ENCODE measurements at regions not wholly inside any gene's neighbourhood (a gene's known extent, or its start where the extent isn't known, plus 50 kb on each side); places are given as distances from the start of the nearest gene placed in this dataset.

DNA sequence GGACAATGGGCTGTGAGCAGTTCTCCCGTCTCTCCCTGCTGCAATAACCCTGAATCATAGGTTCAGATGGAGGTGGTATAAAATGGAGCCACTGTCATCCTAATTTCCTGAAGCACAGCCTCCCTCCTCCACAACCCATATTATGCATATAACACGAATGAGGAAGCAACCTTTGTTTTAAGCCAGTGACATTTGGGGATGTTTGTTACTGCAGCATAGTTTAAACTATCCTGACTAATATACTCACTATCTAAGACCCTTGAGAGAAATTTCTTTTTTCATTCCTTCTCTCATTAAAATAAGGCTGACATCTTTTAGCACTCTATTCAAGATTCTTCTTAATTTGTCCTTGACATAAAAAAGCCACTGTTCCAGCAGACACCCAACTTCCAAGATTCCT, 413.4 kb downstream of the SOX9 start:
- DNase-seq = no peak

DNA sequence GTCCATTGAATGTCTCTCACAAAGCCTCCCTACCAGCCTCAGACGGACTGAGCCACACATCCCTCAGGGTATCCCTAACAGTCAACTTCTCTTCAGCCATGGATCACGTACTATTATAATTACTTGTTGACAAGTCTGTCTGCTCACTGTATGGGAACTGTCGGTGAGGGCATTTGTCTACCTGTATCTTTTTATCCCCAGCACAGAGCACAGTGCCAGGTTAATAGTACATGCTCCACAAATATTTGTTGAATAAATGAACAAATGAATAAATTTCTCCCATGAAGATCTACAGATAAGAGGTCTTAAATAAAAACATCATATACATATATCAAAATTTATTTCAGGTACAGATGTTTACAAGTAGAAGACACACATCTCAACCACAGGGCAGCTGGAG, 414.0 kb downstream of the SOX9 start:
- no peak for DNase-seq

DNA sequence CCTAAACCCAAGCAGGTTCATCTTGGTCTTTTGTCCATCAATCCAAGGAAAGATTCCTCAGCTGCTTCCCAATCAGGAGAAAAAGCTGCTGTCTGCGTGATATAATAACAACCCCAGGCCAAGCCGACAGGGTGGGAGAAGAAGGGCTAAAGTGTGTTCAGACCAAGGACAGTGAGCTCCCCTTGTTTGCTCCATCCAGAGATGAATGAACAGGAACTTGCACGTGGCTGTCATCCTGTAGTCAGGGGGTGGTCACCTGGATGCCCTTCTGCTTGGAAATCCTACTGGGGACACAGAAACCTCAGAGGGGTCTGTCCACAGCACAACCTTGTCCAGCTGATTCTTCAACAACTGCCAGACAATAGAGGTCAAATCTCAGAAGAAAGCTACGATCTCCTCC, 414.5 kb downstream of the SOX9 start:
- no peak for DNase-seq

DNA sequence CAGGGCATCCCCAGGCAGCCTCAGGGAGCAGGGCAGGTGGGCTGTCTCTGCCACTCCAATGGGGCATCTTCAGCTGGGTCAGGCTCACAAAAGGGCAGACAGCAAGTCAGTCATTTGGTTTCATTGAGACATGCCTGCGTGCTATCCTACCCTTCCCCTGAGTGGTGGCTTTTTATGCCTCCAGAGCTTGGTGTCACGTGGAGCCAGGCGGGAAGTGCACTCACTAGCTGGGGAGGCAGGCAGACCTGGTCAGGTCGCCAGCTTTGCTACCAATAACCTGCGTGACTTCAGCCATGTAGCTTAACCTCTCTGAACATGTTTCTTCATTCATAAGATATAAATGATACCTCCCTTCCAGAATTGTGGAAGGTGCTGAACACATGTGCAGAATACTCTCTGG, 415.0 kb downstream of the SOX9 start:
- DNase-seq = no peak

DNA sequence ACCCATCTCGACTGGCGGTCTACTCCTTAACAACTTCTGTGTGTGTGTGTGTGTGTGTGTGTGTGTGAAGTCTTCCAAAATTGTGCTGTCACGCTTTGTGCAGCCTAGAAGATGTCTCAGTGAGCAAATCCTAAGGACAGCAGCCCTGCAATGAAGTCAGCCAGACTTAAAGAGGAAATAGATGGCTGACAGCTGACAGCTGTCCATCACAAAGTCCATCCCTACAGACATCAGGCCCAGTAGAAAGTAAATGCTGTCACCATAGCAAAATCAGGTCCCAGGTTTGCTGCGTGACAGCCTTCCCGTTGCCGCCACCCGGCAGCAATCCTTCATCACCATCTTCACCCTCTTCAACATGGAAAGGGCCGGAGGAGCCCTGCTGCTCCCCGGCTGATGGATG, 416.0 kb downstream of the SOX9 start:
- no peak for DNase-seq

DNA sequence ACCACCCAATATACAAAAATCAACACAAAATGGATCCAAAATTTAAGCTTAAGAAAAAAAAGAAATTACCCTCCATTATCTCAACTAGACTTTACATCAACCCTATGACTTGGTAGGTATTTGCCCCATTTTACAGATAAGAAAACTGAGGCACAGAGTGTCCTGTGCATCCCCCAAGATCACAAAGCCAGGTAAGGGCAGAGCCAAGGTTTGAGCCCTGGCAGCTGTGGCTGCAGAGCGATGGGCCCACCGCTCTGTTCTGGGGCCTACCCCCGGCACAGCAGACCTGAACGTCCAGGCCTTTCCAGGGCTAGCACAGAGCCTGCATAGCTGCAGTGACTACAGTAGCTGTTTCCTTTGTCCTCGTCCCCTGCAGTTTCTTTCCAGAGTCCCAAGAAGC, 417.6 kb downstream of the SOX9 start:
- DNase-seq = no peak

DNA sequence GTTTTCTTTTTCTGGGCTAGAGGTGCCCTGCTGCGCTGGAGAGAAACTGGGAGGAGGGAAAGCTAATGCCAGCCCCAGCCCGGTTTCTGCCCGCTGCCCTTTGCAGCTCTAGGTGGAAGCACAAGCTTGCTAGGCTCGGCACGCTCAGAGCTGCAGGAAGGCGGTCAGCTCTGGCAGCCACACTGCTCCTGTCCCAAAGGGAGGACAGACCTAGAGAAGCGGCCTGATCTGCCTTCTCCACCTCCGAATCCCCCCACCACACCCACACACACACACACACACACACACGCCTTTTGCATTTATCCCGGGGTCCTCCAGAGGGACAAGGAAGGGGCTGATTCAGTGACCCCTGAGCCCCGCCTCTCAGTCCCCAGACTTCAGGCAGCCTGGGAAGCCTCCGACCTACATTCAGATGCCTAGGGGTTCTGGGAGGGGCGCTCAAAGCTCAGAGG, 418.1 kb downstream of the SOX9 start:
- no peak for DNase-seq

DNA sequence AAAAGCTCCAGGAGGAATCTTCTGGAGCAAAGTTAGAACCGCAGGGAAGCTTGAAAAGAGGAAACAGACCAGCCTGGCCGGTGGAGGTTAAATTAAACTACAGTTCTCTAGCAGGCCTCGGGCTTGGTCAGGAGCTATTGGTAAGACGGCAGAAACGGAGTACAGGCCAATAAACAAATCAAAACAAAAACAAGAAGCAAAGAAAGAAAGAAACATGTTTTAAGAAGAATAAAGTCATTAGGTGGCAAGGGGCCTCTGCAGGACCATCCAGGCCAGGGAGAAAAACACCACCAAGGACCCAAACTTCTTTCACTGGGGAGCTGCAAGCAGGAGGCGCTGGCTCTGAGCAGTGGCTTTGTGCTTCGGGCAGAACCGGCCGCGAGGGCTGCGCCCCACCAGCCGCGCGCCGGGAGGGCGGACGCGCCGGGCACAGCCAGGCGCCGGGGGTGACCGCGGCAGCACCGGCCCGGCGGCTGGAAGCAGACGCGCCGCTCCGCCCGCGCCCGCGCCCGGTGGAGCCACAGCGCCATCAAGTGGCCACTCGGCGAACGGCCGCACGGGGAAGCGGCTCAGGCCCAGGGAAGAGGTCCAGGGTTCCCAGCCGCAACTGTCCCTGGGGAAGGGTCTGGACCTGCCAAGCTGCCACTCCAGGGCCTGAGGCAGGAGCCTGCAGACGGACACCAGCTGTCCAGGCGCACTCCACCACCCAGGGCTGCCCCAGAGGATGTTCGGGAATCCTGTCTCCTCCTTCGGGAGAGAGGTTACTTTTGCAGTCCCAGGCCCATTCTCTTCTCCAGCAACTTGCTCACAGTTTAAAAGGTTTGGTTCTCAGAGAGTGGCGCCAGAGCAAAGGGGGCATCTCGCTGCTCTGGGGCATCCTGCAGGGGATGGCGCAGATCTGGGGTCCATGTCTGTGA, 419.4 kb downstream of the SOX9 start:
- DNase-seq = peak; percentile 35

DNA sequence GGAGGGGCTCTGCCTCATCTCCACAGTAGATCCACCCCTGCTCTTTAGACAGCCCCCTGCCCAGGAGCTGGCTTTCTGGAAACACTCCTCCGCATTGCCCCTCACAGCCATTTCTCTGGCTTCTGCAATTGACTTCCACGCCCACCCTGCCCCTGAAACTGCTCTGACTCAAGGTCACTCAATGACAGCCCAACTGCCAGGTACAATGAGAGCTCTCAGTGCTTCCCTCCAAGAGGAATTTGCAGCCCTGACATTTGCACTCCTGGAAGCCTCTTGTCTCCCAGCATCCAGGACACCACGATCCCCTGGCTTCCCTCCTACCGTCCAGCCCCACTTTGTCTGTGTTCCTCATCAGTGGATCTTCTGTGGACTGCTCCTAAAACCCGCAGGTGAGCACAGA, 421.5 kb downstream of the SOX9 start:
- no peak for DNase-seq

DNA sequence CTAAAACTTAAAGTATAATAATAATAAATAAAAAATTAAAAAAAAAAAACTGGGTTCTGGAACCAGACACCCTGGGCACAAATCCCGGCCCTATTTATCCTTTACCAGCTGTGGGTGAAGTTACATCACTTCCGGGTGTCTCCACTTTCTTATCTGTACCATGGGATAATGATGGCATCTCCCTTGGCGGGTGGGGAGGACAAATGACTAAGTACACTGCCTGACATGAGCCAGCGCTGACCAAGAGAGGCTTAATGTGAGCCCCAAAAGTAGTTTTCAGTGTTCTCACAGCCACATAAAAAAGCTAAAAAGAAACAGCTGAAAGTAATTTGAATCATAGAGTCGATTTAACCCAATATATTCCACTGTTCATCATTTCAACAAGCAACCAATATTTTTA, 424.9 kb downstream of the SOX9 start:
- DNase-seq = no peak

DNA sequence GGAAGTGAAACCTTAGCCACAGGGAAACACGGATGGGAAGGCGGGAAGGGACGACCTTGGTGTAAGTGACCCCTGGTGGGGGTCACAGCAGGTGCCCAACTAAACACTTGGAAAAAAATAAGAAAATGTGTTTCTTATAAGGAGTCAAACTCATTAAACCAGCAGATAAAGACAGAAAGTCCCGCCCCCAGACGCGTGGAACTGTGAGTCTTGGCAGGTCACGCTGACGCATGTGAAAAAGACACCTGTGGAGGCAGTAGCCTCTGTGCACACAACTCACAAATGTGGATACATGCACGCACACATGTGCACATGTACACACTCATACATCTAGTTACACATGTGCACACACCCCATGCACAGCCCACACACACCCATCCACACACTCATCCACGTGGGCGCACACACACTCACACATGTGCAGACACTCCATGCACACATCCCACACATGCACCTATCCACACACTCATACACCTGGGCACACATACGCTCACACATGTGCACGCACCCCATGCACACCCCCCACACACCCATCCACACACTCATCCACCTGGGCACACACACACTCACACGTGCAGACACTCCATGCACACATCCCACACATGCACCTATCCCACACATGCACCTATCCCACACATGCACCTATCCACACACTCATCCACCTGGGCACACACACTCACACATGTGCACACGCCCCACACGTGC, 432.4 kb downstream of the SOX9 start:
- DNase-seq = no peak

DNA sequence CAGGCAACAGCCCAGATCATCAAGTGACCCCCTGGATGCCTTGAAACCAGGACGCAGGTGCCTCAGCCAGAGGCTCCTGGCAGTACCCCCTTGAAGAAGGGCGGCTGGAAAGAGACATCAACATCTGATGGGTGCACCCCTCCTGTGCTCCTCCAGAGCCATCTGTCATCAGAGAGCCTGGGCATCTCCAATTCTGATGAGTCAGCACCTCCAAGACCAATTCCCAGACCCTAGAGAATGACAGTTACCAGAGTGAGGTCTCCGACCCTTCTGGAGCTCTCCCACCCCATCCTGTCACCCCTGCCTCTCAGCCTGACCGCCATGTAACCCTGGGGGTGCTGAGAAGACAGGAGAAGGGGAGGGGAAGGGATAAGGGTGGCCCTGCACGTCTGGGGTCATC, 433.7 kb downstream of the SOX9 start:
- no peak for DNase-seq

DNA sequence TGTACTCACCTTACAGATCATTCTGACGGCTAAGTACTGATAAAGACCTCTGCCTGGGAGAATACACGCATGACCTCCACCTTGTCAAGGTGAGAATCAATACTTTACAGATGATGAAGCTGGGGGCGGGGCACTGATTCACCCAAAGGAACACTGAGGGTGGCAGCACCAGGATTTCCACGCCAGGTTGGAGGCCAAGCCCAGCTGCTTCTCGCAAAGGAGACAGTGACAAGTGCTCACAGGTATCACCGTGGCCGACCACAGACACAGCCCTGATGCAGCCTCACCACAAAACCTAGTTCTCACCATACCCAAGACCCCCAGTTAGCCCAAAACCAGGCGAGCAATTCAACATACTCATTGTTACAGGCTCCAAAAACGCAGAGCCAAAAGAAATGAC, 434.2 kb downstream of the SOX9 start:
- DNase-seq = no peak

DNA sequence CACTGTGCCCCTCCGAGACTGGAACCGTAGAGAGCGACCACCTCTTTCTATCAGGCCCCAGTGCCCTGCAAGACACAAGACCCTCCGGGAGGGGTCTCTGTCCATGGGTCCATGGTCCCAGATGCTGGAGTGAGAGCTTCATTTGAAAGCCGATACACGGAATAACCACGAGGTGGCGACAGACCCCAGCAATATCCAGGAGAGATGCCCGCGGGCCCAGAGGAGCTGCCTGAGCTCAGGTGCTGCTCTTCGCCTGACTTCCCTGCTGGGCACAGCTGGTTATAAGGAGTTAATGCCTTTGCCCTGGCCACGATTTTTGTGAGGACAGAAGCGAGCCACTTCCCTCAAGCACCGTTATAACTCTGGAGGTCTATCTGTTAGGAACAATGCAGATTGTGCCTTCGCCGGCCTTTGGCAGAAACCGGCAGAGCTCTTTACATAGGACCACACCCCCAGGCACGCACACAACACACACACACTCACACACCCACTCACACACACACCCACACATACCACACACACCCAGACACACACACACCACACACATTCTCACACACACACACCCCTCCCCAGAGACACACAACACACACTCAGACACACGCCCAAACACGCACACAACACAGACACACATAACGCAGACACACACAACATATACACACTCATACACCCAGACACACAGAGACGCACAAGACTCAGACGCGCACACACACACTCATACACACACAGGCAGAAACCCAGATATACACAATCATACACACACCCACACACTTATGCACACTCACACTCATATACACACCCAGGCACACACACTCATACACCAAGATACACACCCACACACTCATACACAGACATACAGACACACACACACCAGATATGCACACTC, 436.4 kb downstream of the SOX9 start:
- peak; percentile 37 for DNase-seq

DNA sequence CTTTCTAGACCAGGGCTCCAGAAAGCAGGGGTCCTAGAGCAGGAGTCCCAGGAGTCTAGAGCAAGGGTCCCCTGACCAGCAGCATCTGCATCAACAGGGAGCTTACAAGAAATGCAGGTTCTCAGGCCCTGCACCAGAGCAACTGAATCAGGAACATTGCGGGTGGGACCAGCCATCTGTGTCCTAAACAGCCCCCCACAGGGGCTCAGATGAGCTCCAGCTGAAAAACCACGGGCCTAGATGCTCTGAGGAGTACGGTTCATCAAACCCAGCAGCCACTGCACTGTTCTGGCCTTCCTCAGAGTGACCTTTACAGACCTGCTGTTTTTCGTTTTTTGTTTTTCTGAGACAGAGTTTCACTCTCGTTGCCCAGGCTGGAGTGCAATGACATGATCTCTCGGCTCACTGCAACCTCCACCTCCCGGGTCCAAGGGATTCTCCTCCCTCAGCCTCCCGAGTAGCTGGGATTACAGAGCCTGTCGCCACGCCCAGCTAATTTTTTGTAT, 438.2 kb downstream of the SOX9 start:
- DNase-seq = no peak

DNA sequence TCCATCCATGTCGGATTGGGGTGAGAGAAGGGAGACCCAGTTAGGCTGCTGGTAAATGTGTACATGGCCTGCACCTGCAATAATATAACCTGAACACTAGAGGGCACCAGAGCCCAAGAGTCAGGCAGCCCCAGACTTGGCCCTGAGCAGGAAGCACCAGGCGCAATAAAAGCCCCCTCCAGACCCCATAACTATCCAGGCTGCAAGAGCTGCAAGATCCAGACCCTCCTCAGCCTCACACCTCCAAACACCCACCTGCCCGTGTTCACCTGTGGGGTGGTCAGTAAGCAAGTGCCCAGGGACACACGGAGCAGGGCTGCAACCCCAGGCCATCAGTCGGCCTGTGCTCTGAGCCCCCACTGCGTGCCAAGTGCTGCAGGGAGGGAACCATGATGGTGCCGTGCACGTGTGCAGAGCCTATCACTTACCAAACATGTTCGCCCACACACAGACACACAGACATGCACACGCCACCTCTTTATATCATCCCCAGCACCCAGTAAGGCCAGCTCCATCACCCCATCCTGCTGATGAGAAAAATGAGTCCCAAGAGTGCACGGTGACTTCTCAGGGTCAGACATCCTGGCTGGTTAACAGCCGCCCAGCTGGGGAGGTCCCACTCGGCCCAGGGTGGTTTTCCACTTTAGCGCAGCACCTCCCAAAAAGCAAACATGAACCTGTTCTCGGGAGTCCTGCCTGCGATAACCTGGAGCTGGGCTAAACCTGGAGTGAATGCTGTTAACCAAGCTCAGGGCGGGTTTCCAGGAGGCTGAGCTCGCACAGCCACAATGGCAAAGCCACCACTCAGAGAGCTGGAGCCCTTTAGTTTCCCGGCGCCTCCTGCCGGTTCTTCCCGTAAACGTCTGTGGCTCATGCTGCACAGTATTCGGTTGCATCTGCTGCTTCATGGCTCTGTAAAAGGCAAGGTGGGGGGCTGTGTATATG, 439.8 kb downstream of the SOX9 start:
- peak; percentile 11 for DNase-seq

DNA sequence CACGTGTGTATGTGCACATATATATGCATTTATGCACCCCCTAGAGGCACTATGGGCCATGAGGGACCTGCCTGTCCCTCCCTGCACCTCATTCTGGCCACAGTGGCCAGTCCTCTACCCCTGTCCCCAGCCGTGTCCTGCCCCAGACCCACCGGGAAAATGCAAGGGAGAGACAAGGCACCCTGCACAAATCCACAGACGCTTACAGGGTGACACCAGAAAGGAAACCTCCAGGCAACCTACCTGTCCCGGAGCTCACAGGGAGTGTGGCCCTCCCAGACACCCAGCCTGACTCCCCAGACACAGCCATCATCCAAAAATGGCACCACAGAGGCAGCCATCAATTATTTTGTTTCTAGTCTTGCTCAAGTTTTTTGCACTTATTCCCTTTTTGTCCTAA, 440.4 kb downstream of the SOX9 start:
- DNase-seq = no peak

DNA sequence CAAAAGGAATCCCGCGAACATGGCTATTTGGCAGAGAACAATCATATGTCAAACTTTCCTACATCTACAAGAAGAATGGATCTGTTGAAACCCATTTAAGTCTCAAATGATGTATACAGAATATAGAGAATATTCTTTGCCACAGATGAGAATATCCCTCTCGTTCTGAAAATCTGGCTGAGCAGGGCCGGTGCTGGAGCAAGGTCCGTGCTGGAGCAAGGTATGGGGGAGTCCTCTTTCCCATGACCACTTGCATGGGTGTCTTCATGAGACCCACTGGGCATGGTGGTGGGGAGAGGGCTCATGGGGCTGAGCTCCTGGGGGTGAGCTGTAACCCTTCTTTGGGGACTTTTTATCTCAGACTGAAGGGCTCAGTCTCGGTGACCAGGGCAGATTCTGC, 440.9 kb downstream of the SOX9 start:
- DNase-seq = no peak

DNA sequence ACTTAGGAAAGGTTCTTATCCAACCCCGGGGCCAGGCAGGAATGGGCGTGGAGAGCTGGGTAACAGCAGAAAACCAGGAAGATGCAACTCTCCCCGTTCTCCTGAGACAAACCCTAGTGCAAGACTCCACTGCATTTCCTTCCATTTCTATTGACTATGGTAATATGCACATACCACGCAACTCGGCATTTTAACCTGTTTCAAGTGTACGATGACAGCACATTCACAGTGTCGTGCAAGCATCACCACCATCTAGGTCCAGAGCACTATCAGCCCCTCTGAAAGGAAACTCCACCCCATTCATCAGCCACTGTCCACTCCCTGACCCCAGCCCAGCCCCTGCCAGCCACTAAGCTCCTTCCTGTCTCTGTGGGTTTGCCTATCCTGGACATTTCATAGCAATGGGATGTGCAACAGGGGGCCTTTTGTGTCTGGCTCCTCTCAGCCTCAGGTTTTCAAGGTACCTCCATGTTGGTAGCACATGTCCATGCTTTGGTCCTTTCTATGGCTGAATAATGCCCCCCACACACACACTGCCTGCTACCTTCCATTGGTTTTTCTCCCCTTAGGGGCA, 441.9 kb downstream of the SOX9 start:
- no peak for DNase-seq

DNA sequence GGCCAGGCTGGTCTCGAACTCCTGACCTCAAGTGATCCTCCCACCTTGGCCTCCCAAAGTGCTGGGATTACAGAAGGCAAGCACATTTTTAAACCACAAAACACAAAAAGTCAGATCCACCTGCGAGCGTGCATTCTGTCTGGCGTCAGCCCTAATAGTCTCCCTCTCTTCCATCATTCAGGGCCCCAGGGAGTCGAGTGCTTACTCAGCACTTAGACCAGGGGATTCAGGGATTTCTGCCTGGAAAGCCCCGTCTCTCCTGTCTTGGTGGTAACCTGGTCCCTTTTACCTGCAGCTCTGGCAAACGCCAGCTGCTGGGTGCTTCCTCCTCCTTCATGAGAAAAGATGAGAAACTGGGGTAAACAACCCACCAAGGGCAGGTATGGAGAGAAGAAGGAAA, 443.1 kb downstream of the SOX9 start:
- no peak for DNase-seq

DNA sequence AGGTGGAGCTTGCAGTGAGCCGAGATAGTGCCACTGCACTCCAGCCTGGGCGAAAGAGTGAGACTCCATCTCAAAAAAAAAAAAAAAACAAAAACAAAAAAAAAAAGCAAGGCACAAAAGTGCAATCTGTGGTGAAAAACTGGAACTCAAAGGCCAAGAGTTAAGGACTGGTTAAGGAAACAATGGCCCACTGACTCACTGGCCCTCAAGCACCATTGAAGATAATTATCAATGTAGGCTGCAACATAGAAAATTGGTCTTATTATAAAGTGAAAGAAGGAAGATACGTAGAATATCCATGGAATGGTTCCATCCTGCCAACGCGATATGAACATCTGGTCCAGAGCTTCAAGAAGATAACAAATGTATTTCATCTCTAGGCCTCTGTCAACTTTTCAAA, 444.2 kb downstream of the SOX9 start:
- DNase-seq = no peak

DNA sequence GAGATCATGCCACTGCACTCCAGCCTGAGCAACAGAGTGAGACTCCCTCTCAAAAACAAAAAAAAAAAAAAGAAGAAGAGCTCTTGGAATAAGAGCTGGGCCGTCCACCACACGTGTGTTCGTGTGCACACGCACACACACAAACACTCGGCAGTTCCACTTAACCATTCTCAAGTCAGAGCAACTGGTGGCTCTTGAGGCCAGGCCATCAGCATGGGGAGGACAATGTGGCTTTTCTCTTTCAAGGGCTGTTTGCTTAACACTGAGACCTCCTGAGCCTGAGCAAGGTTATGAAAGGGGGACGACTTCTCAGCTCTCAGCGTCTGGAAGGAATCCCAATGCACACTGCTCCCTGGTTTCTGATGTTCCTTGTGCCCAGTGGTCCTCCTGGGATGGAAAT, 444.9 kb downstream of the SOX9 start:
- no peak for DNase-seq

All from inflammatory macrophage treated with lipopolysaccharide for 4 hours (primary cell).